Mesenchymal stem cell (in vitro differentiated cells and primary cell): ENCODE measurements at regions not wholly inside any gene's neighbourhood (a gene's known extent, or its start where the extent isn't known, plus 50 kb on each side); places are given as distances from the start of the nearest gene placed in this dataset.

Experiments used
- DNase-seq: peaks from one replicate; pipeline ENCODE4 v3.0.0-alpha.2; 2013
- H2AFZ ChIP-seq: one replicate; pipeline ENCODE4 v1.6.1; 2013; ENCODE audit warnings: low read depth, mild to moderate bottlenecking, control low read depth, inconsistent platforms, low read length, moderate library complexity
- H2AK5ac ChIP-seq: 2 replicates; pipeline ENCODE4 v1.6.1; 2013; ENCODE audit warnings: low read length, moderate library complexity, mild to moderate bottlenecking, inconsistent platforms; ENCODE audit not compliant: severe bottlenecking
- H2BK120ac ChIP-seq: one replicate; pipeline ENCODE4 v1.6.1; 2013; ENCODE audit warnings: low read depth, mild to moderate bottlenecking, inconsistent platforms, low read length, moderate library complexity
- H2BK12ac ChIP-seq, 2 experiments: one replicate each; pipeline ENCODE4 v1.6.1; 2013; ENCODE audit warnings: inconsistent platforms in 2 of 2, low read length in 2 of 2, mild to moderate bottlenecking in 2 of 2, moderate library complexity in 2 of 2, control low read depth in 1 of 2
- H2BK15ac ChIP-seq: one replicate; pipeline ENCODE4 v1.6.1; 2013; ENCODE audit warnings: mild to moderate bottlenecking, low read depth, inconsistent platforms; ENCODE audit not compliant: poor library complexity, severe bottlenecking
- H2BK5ac ChIP-seq: 2 replicates; pipeline ENCODE4 v1.6.1; 2013; ENCODE audit warnings: low read depth, mild to moderate bottlenecking, low read length, control low read depth, inconsistent platforms; ENCODE audit not compliant: poor library complexity, severe bottlenecking
- H3K14ac ChIP-seq, 2 experiments: one replicate each; pipeline ENCODE4 v1.6.1; 2013; ENCODE audit warnings: inconsistent platforms in 2 of 2, low read length in 2 of 2, control low read depth in 1 of 2, mild to moderate bottlenecking in 1 of 2, moderate library complexity in 1 of 2
- H3K18ac ChIP-seq, 2 experiments: one replicate each; pipeline ENCODE4 v1.6.1; 2013; ENCODE audit warnings: inconsistent platforms in 2 of 2, low read length in 2 of 2, control low read depth in 1 of 2, low read depth in 1 of 2, mild to moderate bottlenecking in 1 of 2
- H3K23ac ChIP-seq, 2 experiments: one replicate each; pipeline ENCODE4 v1.6.1; 2013; ENCODE audit warnings: inconsistent platforms in 2 of 2, low read length in 2 of 2, mild to moderate bottlenecking in 2 of 2, moderate library complexity in 2 of 2, control low read depth in 1 of 2
- H3K27ac ChIP-seq: 2 replicates; pipeline ENCODE4 v1.5.1; 2013; ENCODE audit warnings: mild to moderate bottlenecking, moderate library complexity, low read length, control low read depth, inconsistent platforms; ENCODE audit not compliant: poor library complexity, severe bottlenecking
- H3K27me3 ChIP-seq, 2 experiments: 2 replicates each; pipeline versions ENCODE4 v1.6.1 to v1.7.0; 2013; ENCODE audit warnings: low read length in 2 of 2, mild to moderate bottlenecking in 2 of 2, moderate library complexity in 2 of 2, control low read depth in 1 of 2, inconsistent platforms in 1 of 2; ENCODE audit not compliant: control insufficient read depth in 1 of 2, insufficient read depth in 1 of 2
- H3K36me3 ChIP-seq, 2 experiments: 2 replicates each; pipeline versions ENCODE4 v1.6.1 to v1.7.0; 2013; ENCODE audit warnings: low read length in 2 of 2, control low read depth in 1 of 2, inconsistent platforms in 1 of 2, low read depth in 1 of 2, mild to moderate bottlenecking in 1 of 2; ENCODE audit not compliant: insufficient read depth in 2 of 2, control insufficient read depth in 1 of 2
- H3K4ac ChIP-seq, 2 experiments: one replicate each; pipeline ENCODE4 v1.6.1; 2013; ENCODE audit warnings: inconsistent platforms in 2 of 2, low read length in 2 of 2, mild to moderate bottlenecking in 2 of 2, moderate library complexity in 2 of 2, control low read depth in 1 of 2, low read depth in 1 of 2
- H3K4me1 ChIP-seq: 2 replicates; pipeline ENCODE4 v1.6.1; 2013; ENCODE audit warnings: low read depth, low read length, control low read depth; ENCODE audit not compliant: control insufficient read depth, insufficient read depth
- H3K4me2 ChIP-seq: 2 replicates; pipeline ENCODE4 v1.6.1; 2013; ENCODE audit warnings: low read length, mild to moderate bottlenecking, inconsistent platforms; ENCODE audit not compliant: poor library complexity, severe bottlenecking
- H3K4me3 ChIP-seq, 2 experiments: 2 replicates each; pipeline versions ENCODE4 v1.5.1 to v1.7.0; 2013; ENCODE audit warnings: low read length in 2 of 2, mild to moderate bottlenecking in 2 of 2, control low read depth in 1 of 2, low read depth in 1 of 2; ENCODE audit not compliant: insufficient read depth in 1 of 2
- H3K79me1 ChIP-seq: replicated peaks from 2 replicates; pipeline ENCODE4 v1.6.1; 2013; ENCODE audit warnings: mild to moderate bottlenecking, control low read depth, low read length, inconsistent platforms; ENCODE audit not compliant: poor library complexity, severe bottlenecking
- H3K9ac ChIP-seq: 2 replicates; pipeline ENCODE4 v1.7.0; 2013; ENCODE audit warnings: mild to moderate bottlenecking, low read length, moderate library complexity
- H3K9me3 ChIP-seq: 2 replicates; pipeline ENCODE4 v1.7.0; 2013; ENCODE audit warnings: mild to moderate bottlenecking, low read length; ENCODE audit not compliant: control insufficient read depth
- H4K8ac ChIP-seq: one replicate; pipeline ENCODE4 v1.6.1; 2013; ENCODE audit warnings: inconsistent platforms, mild to moderate bottlenecking, low read length, moderate library complexity
- H4K91ac ChIP-seq: one replicate; pipeline ENCODE4 v1.6.1; 2013; ENCODE audit warnings: mild to moderate bottlenecking, low read length, inconsistent platforms
- WGBS: methylation state at CpG from one replicate; pipeline ENCODE4 v1.1.7; 2013; ENCODE audit warnings: mixed read lengths; 5-methylcytosine and 5-hydroxymethylcytosine counted together

GRCh38 chr3:187939891-187940290, 194.6 kb upstream of the BCL6 start:
- Histone ChIP-seq H4K91ac (no peak overlapping the region), H3K27me3 (no peaks in the 10 kb centered on the region), H3K79me1 (no peaks in the 10 kb centered on the region), H4K8ac (no peak overlapping the region), H3K27ac (no peak overlapping the region), H2BK5ac (no peak overlapping the region), H3K4me1 (peaks cover 6% of the 10 kb centered on the region), H3K9me3 (no peaks in the 10 kb centered on the region), H2AFZ (no peak overlapping the region), H3K4me3 (no peak overlapping the region), H2BK120ac (no peak overlapping the region), H2BK15ac (no peak overlapping the region), H3K18ac (no peak overlapping the region), H2BK12ac (no peak overlapping the region), H3K23ac (no peak overlapping the region), H3K14ac (no peak overlapping the region), H3K4ac (no peak overlapping the region), H3K9ac (no peak overlapping the region), H2AK5ac (no peak overlapping the region), H3K4me2 (no peak overlapping the region), H3K36me3 (no peaks in the 10 kb centered on the region)
- WGBS: no CpG with 5 or more reads among the region's 2 CpGs
- no peak for DNase-seq

- Histone ChIP-seq H2BK120ac (no peak overlapping the region), H2BK12ac (no peak overlapping the region), H3K4me2 (no peak overlapping the region), H3K4ac (no peak overlapping the region), H2AK5ac (no peak overlapping the region), H3K9ac (no peak overlapping the region), H3K23ac (no peak overlapping the region), H4K8ac (peak overlapping the region; percentile 75), H3K14ac (no peak overlapping the region), H3K79me1 (no peaks in the 10 kb centered on the region), H3K27me3 (no peaks in the 10 kb centered on the region), H3K18ac (peak overlapping the region in 1 of 2 experiments; percentile 17), H2BK5ac (no peak overlapping the region), H3K4me1 (no peaks in the 10 kb centered on the region), H3K4me3 (no peak overlapping the region), H2BK15ac (no peak overlapping the region), H3K36me3 (no peaks in the 10 kb centered on the region), H3K9me3 (no peaks in the 10 kb centered on the region), H2AFZ (no peak overlapping the region), H3K27ac (no peak overlapping the region), H4K91ac (no peak overlapping the region)
- no peak for DNase-seq
- 81% methylated on average over 4 of the region's 4 CpGs for WGBS
These were observed 196.0 kb upstream of the BCL6 start for GRCh38 chr3:187941135-187941847.

- H4K91ac ChIP-seq: no peak overlapping the region
- H3K14ac ChIP-seq: no peak overlapping the region
- H2AFZ ChIP-seq: no peak overlapping the region
- H3K36me3 ChIP-seq: no peaks in the 10 kb centered on the region
- WGBS: 95% methylated on average over 2 of the region's 2 CpGs
- no peaks in the 10 kb centered on the region for H3K27me3 ChIP-seq
- no peak overlapping the region for H3K4me2 ChIP-seq
- H3K23ac ChIP-seq: no peak overlapping the region
- no peak overlapping the region for H3K4me3 ChIP-seq
- no peaks in the 10 kb centered on the region for H3K79me1 ChIP-seq
- H2BK5ac ChIP-seq: no peak overlapping the region
- no peak for DNase-seq
- H3K9ac ChIP-seq: no peak overlapping the region
- H3K4me1 ChIP-seq: no peaks in the 10 kb centered on the region
- H3K9me3 ChIP-seq: no peaks in the 10 kb centered on the region
- no peak overlapping the region for H3K27ac ChIP-seq
- no peak overlapping the region for H2AK5ac ChIP-seq
- no peak overlapping the region for H2BK120ac ChIP-seq
- H3K18ac ChIP-seq: no peak overlapping the region
- H3K4ac ChIP-seq: no peak overlapping the region
- H2BK15ac ChIP-seq: no peak overlapping the region
- no peak overlapping the region for H2BK12ac ChIP-seq
- no peak overlapping the region for H4K8ac ChIP-seq
These were observed 196.6 kb upstream of the BCL6 start for GRCh38 chr3:187941848-187942194.

- Histone ChIP-seq H2AK5ac (no peak overlapping the region), H4K8ac (no peak overlapping the region), H3K18ac (peak overlapping the region in 1 of 2 experiments; percentile 59), H4K91ac (no peak overlapping the region), H2AFZ (no peak overlapping the region), H3K9ac (no peak overlapping the region), H2BK5ac (no peak overlapping the region), H3K4me1 (no peaks in the 10 kb centered on the region), H3K79me1 (no peaks in the 10 kb centered on the region), H3K27me3 (no peaks in the 10 kb centered on the region), H2BK12ac (peak overlapping the region in 1 of 2 experiments; percentile 34), H3K4me2 (no peak overlapping the region), H3K27ac (no peak overlapping the region), H2BK15ac (no peak overlapping the region), H2BK120ac (no peak overlapping the region), H3K23ac (peak overlapping the region in 1 of 2 experiments; percentile 41), H3K9me3 (no peaks in the 10 kb centered on the region), H3K4ac (no peak overlapping the region), H3K4me3 (no peak overlapping the region), H3K14ac (no peak overlapping the region), H3K36me3 (no peaks in the 10 kb centered on the region)
- 92% methylated on average over 8 of the region's 10 CpGs for WGBS
- no peak for DNase-seq
These were observed 197.5 kb upstream of the BCL6 start for GRCh38 chr3:187942658-187943241.
